HG03175 (cell line): ENCODE measurements at regions not wholly inside any gene's neighbourhood (a gene's known extent, or its start where the extent isn't known, plus 50 kb on each side); places are given as distances from the start of the nearest gene placed in this dataset.
"Not testable (repeated sequence)": the region's sequence is repeated elsewhere in the genome, so short reads cannot be mapped to it uniquely, and the experiment has no call there.

Source experiments
- ATAC-seq: cut with Tn5 transposase; IDR thresholded peaks from one replicate; pipeline ENCODE4 v1.9.1; 2021; ENCODE audit warnings: mild to moderate bottlenecking, moderate library complexity; ENCODE audit not compliant: unreplicated experiment

DNA sequence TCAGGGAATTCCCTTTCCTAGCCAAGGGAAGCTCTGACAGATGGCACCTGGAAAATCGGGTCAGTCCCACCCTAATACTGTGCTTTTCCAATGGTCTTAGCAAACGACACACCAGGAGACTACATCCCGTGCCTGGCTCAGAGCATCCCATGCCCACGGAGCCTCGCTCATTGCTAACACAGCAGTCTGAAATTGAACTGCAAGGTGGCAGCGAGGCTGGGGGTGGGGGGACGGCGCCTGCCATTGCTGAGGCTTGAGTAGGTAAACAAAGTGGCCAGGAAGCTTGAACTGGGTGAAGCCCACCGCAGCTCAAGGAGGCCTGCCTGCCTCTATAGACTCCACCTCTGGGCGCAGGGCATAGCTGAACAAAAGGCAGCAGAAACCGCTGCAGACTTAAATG, 279.5 kb upstream of the LUZP2 start:
- not testable (repeated sequence) for ATAC-seq

DNA sequence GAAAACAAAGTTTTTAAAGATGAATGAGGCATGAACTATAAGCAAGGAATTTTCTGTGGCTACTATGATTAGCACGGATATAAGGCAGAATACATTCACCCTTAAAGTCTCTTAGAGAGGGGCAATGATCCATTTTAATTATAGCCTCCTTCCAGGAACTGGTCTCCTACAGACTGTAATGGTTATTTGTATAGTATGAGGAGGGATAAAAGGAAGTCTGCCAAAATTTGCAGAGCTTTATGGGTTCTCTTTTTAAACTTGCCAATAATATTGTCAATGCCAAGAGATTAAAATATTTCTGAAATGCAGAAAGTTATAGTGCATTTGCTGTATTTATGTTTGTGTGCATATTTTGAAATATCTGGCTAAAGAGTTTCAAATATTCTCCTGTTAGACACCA, 271.4 kb upstream of the LUZP2 start:
- no peak for ATAC-seq

DNA sequence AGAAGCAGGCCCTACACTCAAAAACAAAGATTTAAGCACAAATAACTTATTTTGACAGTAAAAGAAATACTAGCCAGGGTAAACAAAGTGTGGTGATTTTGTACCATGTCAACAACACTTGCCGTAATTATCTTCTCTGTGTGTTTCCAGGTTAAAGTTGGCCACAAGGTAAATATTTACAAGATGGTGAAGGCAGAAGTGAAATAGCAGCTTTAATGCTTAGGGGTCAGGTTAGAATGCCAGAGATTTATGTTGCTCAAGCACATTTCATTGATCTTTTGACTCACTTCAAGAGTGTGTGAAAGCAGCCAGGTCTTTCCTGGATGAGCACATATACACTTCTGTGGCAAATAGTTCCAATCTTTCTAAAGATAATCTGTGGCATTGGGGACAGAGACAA, 270.2 kb upstream of the LUZP2 start:
- ATAC-seq, result no peak

GRCh38 chr11:24233041-24233440, 263.8 kb upstream of the LUZP2 start:
- no peak for ATAC-seq

GRCh38 chr11:24234822-24235508, 261.9 kb upstream of the LUZP2 start:
- ATAC-seq, result no peak

- ATAC-seq, result no peak
Observed at GRCh38 chr11:24238771-24239645, 257.8 kb upstream of the LUZP2 start.

DNA sequence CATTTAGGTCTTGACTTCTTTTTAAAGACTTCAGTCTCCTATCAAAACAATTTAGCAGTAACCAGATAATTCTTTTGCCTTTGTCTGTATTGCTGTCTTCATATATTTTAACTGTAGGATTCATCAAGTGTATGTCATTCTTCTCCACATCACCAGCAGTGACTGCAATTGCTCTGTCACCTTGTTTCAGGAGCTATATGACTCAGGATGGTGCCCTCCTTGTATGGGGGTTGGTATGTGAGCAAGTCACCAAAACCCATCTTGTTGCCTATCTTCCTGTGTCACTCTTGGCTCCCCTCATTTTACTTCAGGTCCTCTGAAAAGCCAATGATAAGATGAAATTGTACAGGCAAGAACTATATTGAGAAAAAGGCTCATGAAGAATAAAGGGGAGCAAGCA, 256.9 kb upstream of the LUZP2 start:
- no peak for ATAC-seq

DNA sequence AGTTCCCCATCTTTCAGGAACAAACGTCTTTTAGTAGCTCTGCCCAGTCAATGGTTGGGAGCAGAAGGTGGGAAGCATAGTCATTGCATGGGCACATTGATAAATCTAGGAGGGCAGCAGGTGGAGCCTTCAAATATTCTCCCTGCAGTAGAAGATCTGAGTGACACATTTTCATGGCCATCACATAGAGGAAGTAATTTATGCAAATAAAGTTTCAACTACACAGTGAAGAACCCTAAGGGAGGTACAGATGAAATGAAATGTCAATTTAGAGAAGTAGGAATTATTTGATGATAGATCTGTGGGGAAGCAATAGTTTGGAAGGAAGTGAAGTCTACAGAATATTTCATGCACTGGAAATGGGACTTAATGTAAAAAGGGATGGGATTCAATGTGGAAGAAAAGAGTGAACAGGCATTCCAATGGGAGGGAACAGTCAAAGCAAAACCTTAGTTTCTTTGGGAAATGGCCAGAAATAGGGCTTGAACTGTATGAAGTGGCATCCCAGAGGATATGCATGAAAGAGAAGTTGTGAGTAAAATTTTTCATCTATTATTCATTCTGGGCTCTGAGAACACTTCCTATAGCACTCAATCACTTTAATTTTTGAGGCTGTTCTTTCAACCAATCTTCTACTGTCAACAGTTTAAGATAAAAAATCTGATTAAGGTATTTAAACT, 256.2 kb upstream of the LUZP2 start:
- ATAC-seq, result no peak

GRCh38 chr11:24246715-24247114, 250.1 kb upstream of the LUZP2 start:
- no peak for ATAC-seq

- ATAC-seq, result no peak
Observed at GRCh38 chr11:24247846-24248245, 249.0 kb upstream of the LUZP2 start.

DNA sequence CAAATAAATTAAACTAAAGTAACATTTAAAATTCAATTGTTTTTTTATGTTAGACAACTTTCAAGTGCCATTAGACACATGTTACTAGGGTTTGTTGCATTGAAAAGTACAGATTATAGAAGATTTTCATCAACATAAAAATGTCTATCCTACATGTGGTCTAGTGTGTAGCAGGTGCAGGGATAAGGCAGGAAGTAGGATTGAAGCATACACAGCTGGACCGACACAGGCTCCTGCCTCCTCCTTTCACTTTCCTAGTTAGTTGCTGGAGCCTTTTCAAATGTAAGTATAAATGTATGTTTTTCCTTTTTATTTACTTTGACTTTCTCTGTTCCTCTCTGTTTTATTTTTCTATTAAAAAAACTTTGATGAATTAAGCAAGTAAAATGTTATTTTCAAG, 246.9 kb upstream of the LUZP2 start:
- no peak for ATAC-seq

GRCh38 chr11:24253237-24253760, 243.6 kb upstream of the LUZP2 start:
- no peak for ATAC-seq

- no peak for ATAC-seq
Observed at GRCh38 chr11:24264868-24265267, 232.0 kb upstream of the LUZP2 start.

DNA sequence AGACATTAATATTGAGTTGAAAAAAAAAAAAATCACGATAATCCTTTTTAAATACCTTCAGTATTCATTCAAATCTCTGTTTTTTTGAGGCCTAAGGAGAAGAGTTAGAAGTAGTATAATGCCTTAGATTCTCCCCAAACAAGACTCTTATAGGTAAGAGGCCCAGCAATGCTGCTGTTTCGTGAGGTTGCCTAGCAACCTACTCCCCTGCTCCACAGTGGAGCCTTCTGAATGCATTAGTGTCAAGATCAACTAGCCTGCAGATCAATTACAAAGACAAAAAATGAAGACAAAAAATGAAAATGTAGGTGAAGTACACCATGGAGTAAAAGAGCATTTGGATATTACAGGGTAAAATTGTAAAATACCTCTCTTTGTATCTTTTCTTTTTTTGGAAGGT, 229.8 kb upstream of the LUZP2 start:
- ATAC-seq, result no peak

DNA sequence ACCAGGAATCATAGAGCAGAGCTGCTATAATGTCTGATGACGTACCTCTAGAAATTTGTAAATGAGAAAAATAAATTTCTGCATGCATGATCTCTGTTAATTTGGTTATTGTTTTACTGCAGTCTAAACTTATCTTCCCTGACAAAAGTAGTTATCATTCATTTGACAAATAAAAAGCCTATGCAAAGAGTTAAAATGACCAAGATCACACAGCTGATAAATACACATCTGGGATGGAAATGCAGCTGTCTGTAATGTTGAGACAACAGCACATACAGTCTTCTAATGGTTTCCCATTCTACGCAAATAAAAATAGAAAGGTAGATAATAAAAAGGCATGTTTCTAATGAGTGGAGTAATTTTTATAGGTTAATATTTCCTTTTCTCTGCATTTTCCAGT, 225.1 kb upstream of the LUZP2 start:
- no peak for ATAC-seq

- ATAC-seq, result not testable (repeated sequence)
Observed at GRCh38 chr11:24274214-24274781, 222.6 kb upstream of the LUZP2 start.

- ATAC-seq, result no peak
Observed at GRCh38 chr11:24286238-24286637, 210.6 kb upstream of the LUZP2 start.

- no peak for ATAC-seq
Observed at GRCh38 chr11:24289301-24289700, 207.6 kb upstream of the LUZP2 start.

DNA sequence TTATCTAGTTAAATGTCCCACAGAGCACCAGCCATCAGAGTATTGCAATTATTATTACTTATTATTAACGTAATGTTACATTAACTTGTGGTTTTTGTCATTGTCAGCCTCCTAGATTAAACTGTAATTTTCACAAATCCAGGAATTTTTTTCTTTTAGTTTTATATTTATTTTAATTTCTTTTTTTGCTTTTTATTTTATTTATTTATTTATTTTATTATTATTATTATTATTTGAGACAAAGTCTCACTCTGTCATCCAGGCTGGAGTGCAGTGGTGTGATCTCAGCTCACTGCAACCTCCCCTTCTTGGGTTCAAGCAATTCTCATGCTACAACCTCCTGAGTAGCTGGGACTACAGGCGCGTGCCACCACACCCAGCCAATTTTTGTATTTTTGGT, 202.9 kb upstream of the LUZP2 start:
- ATAC-seq, result no peak

DNA sequence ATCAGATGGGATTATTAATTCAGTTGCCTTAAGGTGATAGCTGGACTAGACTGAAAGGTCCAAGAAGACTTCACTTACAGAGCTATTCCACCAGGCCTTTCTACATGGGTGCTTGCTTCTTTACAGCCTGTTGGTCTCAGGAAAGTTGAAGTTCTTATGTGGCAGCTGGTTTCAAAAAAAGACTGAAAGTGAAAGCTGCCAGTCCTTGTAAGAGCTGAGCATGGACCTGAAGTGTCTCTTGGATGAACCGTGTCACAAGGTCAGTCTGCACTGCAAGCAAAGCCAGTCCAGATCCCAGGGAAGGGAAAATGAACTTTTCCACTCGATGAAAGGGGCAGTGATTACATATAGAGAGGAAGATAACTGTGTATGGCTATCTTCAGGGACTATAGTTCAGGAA, 201.5 kb upstream of the LUZP2 start:
- no peak for ATAC-seq

GRCh38 chr11:24297461-24297860, 199.4 kb upstream of the LUZP2 start:
- no peak for ATAC-seq
